ENCODE measurements at regions not wholly inside any gene's neighbourhood (a gene's known extent, or its start where the extent isn't known, plus 50 kb on each side); places are given as distances from the start of the nearest gene placed in this dataset.
"Not testable (repeated sequence)": the region's sequence is repeated elsewhere in the genome, so short reads cannot be mapped to it uniquely, and the experiment has no call there.

DNA sequence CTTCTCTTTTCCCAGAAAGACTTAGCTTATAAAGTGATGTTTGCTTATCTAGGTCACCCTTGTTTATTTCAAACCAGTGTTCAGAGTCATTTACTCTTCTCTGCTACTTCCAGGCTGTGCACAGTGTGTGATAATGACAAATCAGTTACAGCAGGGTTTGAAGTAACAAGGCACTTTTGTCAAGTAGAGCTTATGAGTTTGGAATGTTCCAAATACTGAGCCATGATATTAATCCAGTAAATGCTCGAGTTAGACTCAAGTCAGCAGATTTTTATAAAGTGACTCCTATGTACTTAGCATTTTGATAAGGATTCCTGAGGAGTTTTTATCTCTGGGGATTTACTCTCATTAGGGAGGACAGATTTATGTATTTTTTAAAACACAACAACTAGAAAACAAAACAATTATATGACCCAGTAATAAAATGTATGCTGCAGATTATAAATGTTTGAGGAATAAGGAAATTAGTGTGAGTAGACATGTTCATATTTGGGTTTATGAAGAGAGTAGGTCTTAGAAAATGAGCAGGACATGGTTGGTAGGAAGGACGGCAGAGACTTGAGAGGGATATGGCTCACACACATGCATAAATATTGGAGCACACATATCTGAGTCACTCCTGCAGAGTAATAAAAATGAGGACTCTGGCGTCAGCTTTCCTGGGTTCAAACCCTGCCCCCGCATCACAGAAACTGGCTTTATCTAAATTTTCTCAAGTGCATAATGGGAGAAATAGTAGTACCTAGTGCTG lies 271.2 kb downstream of the FBXO8 start:
- Mint-ChIP-seq H3K27me3 (ENCODE audit: low read depth) (no peaks in the 10 kb centered on the region), H3K27ac (no peak overlapping the region), H3K4me3 (ENCODE audit: low read depth) (no peak overlapping the region), H3K36me3 (ENCODE audit: low read depth) (no peaks in the 10 kb centered on the region), H3K4me1 (ENCODE audit: low read depth) (no peaks in the 10 kb centered on the region), H3K9me3 (no peaks in the 10 kb centered on the region)
- no peak for DNase-seq (ENCODE audit: low spot score)
- intact Hi-C loops (cut with micrococcal nuclease): no loop called here

DNA sequence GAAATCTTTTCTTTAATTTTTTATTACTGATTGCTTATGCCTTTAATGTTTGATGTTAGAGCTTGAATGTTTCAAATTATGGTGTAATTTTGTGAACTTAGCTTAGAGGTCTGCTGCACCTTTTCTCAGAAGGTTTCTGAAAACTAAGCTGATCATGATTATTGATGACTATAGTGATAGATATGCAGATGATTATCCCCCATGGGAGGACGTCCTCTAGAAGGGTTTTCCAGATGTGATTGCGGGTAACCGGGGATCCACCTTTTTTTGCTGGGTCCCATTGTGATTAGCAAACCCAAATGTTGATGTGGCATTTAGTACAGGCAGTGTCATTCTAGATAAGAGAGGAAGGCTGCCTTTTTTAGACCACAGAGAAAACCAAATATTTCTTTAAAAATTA lies 272.9 kb downstream of the FBXO8 start:
- Mint-ChIP-seq H3K9me3 (no peaks in the 10 kb centered on the region), H3K4me1 (ENCODE audit: low read depth) (no peaks in the 10 kb centered on the region), H3K27ac (no peak overlapping the region), H3K4me3 (ENCODE audit: low read depth) (no peak overlapping the region), H3K27me3 (ENCODE audit: low read depth) (no peaks in the 10 kb centered on the region), H3K36me3 (ENCODE audit: low read depth) (no peaks in the 10 kb centered on the region)
- DNase-seq (ENCODE audit: low spot score): no peak
- intact Hi-C loops (cut with micrococcal nuclease): no loop called here

DNA sequence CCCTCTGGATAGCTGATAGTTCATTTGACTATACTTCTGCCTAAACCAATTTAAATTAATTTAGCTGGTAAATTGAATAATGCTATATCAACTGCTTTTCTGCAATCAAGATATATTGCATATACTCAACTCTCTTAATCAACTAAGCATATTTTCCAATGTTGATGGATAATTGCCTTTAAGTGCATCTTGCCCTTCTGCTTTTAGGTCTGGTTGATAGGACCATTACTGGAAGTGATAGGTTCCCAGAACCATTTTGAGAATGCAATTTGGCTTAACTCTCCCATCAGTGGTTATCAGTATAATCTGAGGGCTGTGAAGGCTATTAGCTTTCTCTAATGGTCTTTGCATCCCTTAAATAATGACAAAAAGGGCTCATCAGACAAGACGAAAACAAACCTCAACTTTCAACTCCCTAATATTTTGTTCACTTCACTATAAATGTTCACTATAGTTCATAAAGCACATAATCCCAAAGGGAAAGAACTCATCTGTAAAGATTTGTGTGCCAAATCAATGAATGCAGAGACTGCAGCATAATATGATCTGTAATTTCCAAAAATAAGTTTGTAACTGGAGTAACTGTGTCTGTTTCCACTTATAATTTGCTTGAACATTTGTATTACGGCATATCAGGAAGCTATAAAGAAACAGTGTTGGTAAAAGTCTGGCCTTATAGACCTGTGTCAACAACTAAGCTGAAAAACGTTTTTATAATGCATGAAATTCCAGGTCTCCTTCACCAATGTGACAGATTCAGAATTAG lies 273.6 kb downstream of the FBXO8 start:
- no peak for DNase-seq (ENCODE audit: low spot score)
- H3K4me3 Mint-ChIP-seq (ENCODE audit: low read depth): no peak overlapping the region
- H3K4me1 Mint-ChIP-seq (ENCODE audit: low read depth): no peaks in the 10 kb centered on the region
- no peaks in the 10 kb centered on the region for H3K9me3 Mint-ChIP-seq
- no peak overlapping the region for H3K27ac Mint-ChIP-seq
- H3K27me3 Mint-ChIP-seq (ENCODE audit: low read depth): no peaks in the 10 kb centered on the region
- no peaks in the 10 kb centered on the region for H3K36me3 Mint-ChIP-seq (ENCODE audit: low read depth)
- intact Hi-C loops (cut with micrococcal nuclease): no loop called here

DNA sequence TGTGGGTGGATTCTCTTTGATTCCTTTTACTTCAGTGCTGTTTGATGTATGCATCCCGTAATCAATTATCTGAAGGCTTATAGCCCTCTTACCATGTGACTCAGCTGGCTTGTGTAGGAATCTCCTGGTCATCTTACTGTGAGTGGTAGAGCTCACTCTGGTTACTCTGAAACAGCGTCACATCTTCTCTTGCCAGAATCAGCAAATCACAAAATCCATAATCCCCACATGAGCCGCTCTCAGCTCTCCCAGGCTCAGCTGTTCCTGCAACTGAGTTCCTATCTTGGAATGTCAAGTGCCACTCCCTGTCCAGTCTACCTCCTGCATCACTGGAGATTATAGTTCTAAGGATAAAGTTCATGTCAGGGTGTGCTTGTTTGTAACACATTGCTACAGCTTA lies 278.0 kb downstream of the FBXO8 start:
- no peaks in the 10 kb centered on the region for H3K36me3 Mint-ChIP-seq (ENCODE audit: low read depth)
- H3K27ac Mint-ChIP-seq: no peak overlapping the region
- no peaks in the 10 kb centered on the region for H3K4me1 Mint-ChIP-seq (ENCODE audit: low read depth)
- intact Hi-C loops (cut with micrococcal nuclease): no loop called here
- H3K27me3 Mint-ChIP-seq (ENCODE audit: low read depth): no peaks in the 10 kb centered on the region
- H3K9me3 Mint-ChIP-seq: no peaks in the 10 kb centered on the region
- no peak overlapping the region for H3K4me3 Mint-ChIP-seq (ENCODE audit: low read depth)
- no peak for DNase-seq (ENCODE audit: low spot score)

DNA sequence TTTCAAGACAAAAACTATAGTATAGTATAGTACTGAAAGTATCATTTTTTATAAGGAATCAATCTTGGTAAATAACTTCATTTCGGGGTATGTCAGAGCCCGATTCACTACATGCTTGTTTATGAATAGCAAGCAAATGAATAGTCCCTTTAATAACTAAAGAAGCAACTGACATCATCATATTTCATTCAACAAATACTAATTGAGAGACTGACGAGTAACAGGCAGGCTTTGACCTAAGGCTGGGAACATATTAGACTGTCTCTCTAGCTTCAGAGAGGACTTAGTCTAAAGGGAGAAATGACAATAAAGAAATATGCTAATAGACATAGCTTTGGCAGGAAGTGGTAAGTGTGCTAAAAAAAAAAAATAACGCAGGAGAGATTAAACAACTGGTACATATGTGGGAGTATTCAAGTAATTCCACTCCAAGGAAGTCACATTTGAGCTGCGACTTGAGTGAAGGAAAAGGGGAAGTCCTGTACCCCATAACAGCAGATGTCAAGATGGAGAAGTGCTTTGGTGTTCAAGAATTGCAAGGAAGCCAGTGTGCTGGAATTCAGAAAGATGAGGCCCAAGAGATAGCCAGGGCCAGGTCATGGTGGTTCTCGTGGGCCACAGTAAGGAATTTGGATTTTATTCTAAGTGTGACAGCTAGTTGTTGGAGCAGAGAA lies 284.9 kb downstream of the FBXO8 start:
- no peak overlapping the region for H3K4me3 Mint-ChIP-seq (ENCODE audit: low read depth)
- H3K9me3 Mint-ChIP-seq: no peaks in the 10 kb centered on the region
- no peaks in the 10 kb centered on the region for H3K36me3 Mint-ChIP-seq (ENCODE audit: low read depth)
- H3K4me1 Mint-ChIP-seq (ENCODE audit: low read depth): no peaks in the 10 kb centered on the region
- no peak for DNase-seq (ENCODE audit: low spot score)
- no peak overlapping the region for H3K27ac Mint-ChIP-seq
- no peaks in the 10 kb centered on the region for H3K27me3 Mint-ChIP-seq (ENCODE audit: low read depth)
- intact Hi-C loops (cut with micrococcal nuclease): no loop called here

DNA sequence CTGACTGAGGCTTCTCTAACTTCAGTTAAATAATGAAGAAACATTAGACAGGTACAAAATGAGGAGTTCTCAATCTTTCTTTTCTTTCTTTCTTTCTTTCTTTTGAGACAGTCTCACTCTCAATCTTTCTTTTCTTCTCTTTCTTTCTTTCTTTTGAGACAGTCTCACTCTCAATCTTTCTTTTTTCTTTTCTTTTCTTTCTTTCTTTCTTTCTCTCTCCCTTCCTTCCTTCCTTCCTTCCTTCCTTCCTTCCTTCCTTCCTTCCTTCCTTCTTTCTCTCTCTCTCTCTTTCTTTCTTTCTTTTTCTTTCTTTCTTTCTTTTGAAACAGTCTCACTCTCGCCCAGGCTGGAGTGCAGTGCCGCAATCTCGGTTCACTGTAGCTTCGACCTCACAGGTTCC lies 287.7 kb downstream of the FBXO8 start:
- DNase-seq (ENCODE audit: low spot score); H3K4me1 Mint-ChIP-seq (ENCODE audit: low read depth); intact Hi-C loops (cut with micrococcal nuclease); H3K27ac Mint-ChIP-seq; H3K27me3 Mint-ChIP-seq (ENCODE audit: low read depth); H3K36me3 Mint-ChIP-seq (ENCODE audit: low read depth); H3K9me3 Mint-ChIP-seq; H3K4me3 Mint-ChIP-seq (ENCODE audit: low read depth): not testable (repeated sequence)

DNA sequence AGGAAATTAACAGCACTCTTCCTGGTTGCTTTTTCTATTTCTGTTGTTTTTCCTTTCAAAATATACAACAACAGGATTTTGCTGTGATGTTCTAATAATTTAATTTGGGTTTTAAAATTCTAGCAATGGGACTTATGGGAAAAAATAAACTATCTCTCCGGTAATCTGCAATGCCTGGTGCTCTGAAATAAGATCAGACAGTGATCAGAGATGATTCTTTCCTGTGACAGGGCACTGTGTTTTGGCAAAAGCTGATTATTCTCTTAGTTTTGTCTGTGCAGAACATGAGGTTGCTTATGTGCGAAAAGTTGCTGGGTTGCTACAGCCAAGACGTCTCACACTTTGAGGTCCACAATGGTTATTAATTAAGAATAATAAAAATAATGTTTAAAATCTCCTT lies 291.7 kb downstream of the FBXO8 start:
- no peak for DNase-seq (ENCODE audit: low spot score)
- Mint-ChIP-seq H3K27me3 (ENCODE audit: low read depth) (no peaks in the 10 kb centered on the region), H3K4me1 (ENCODE audit: low read depth) (no peaks in the 10 kb centered on the region), H3K4me3 (ENCODE audit: low read depth) (no peak overlapping the region), H3K27ac (no peak overlapping the region), H3K9me3 (no peaks in the 10 kb centered on the region), H3K36me3 (ENCODE audit: low read depth) (no peaks in the 10 kb centered on the region)
- intact Hi-C loops (cut with micrococcal nuclease): no loop called here

DNA sequence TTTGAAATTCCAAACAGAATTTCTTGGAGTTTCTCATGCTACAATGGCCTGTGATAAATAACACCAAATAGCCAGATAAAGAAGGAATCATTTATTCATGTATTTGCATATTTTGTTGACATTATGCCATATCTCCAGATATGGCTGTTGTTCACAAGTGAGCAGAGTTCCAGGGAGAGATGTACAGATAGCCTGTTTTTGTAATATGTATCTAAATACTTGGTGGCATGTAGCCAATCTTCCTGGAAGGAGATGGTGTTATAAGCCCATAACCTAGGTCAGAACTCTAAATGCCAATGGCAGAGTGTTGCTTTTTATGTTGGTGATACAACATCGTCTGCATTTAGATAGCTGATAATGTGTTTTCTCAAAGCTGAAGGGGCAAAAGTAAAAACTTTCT lies 292.2 kb downstream of the FBXO8 start:
- Mint-ChIP-seq H3K27ac (no peak overlapping the region), H3K9me3 (no peaks in the 10 kb centered on the region), H3K27me3 (ENCODE audit: low read depth) (no peaks in the 10 kb centered on the region), H3K4me1 (ENCODE audit: low read depth) (no peaks in the 10 kb centered on the region), H3K36me3 (ENCODE audit: low read depth) (no peaks in the 10 kb centered on the region), H3K4me3 (ENCODE audit: low read depth) (no peak overlapping the region)
- intact Hi-C loops (cut with micrococcal nuclease): no loop called here
- DNase-seq (ENCODE audit: low spot score): no peak

DNA sequence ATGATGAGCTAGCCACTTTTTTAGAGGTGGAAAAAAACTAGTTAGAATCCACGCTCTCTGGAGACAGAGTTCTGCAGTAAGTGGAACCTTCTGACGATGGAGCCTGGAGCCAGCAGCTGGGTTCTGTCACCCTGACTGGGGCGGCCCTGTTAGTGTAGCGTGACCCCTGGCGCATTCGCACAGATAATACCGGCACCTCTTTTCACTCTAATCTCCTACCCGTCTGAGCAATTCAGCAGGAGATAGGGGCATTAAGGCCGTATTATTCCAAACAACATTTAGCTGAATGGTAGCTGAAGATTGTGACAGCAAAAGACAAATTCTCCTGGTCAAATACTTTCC lies 292.6 kb downstream of the FBXO8 start:
- Mint-ChIP-seq H3K4me3 (ENCODE audit: low read depth) (no peak overlapping the region), H3K4me1 (ENCODE audit: low read depth) (no peaks in the 10 kb centered on the region), H3K36me3 (ENCODE audit: low read depth) (no peaks in the 10 kb centered on the region), H3K9me3 (no peaks in the 10 kb centered on the region), H3K27ac (no peak overlapping the region), H3K27me3 (ENCODE audit: low read depth) (no peaks in the 10 kb centered on the region)
- intact Hi-C loops (cut with micrococcal nuclease): no loop called here
- no peak for DNase-seq (ENCODE audit: low spot score)

DNA sequence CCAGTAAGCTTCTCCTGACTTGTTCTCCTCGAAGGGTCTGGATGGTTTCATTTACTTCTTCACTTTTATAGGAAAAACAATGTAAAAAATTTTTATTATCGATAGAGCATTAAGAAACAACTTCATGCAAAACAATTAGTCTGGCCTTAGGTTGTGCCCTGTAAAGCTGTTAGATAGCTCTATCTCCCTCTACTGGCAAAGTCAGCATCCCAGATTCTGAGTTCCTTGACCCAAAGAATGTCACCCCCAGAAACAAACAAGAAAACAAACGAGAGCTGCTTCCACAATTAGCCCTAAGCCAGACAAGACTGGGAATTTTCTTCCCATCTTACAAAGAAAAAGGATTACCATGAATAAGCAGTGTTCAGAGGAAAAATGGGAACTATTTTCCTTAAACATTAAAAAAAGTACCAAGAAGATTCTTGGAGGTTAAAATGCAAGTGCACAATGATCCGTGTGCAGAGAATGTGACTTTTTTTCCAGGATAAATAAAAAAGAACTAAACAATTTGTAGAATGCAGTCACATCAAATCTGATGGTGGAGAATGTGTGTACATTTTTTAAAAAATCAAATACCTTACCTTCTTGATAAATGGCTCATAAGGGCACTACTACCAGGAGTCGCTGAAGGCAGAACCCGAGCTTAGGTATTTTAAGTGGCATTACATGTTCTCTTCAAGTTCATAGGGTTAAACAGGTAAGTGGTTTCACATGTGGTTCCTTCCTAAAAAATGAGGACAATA lies 293.2 kb downstream of the FBXO8 start:
- no peaks in the 10 kb centered on the region for H3K9me3 Mint-ChIP-seq
- no peak for DNase-seq (ENCODE audit: low spot score)
- no peaks in the 10 kb centered on the region for H3K27me3 Mint-ChIP-seq (ENCODE audit: low read depth)
- intact Hi-C loops (cut with micrococcal nuclease): no loop called here
- H3K27ac Mint-ChIP-seq: no peak overlapping the region
- H3K4me1 Mint-ChIP-seq (ENCODE audit: low read depth): no peaks in the 10 kb centered on the region
- no peaks in the 10 kb centered on the region for H3K36me3 Mint-ChIP-seq (ENCODE audit: low read depth)
- H3K4me3 Mint-ChIP-seq (ENCODE audit: low read depth): no peak overlapping the region

DNA sequence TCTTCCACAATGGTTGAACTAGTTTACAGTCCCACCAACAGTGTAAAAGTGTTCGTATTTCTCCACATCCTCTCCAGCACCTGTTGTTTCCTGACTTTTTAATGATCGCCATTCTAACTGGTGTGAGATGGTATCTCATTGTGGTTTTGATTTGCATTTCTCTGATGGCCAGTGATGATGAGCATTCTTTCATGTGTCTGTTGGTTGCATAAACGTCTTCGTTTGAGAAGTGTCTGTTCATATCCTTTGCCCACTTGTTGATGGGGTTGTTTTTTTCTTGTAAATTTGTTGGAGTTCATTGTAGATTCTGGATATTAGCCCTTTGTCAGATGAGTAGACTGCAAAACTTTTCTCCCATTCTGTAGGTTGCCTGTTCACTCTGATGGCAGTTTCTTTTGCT lies 319.9 kb downstream of the FBXO8 start:
- DNase-seq (ENCODE audit: low spot score); H3K4me1 Mint-ChIP-seq (ENCODE audit: low read depth); intact Hi-C loops (cut with micrococcal nuclease); H3K36me3 Mint-ChIP-seq (ENCODE audit: low read depth); H3K27me3 Mint-ChIP-seq (ENCODE audit: low read depth); H3K9me3 Mint-ChIP-seq; H3K27ac Mint-ChIP-seq; H3K4me3 Mint-ChIP-seq (ENCODE audit: low read depth): not testable (repeated sequence)

DNA sequence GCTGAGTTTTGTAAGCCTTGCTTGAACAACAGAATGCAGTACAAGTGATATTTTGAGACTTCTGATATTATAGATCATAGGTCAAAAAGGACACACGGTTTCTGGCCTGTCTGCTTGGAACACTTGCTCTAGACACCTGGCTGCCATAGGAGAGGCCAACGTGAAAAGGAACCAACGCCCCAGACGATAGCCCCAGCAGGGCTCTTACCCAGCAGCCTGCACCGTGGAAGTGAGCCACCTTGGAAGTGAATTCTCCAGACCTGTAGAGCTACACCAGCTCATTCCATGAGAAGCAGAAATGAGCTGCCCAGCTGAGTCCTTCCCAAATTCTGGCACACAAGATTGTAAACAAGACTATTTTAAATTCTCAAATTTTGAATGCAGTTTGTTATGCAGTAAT lies 323.1 kb downstream of the FBXO8 start:
- no peaks in the 10 kb centered on the region for H3K27me3 Mint-ChIP-seq (ENCODE audit: low read depth)
- H3K36me3 Mint-ChIP-seq (ENCODE audit: low read depth): no peaks in the 10 kb centered on the region
- no peak for DNase-seq (ENCODE audit: low spot score)
- no peak overlapping the region for H3K4me3 Mint-ChIP-seq (ENCODE audit: low read depth)
- intact Hi-C loops (cut with micrococcal nuclease): no loop called here
- H3K9me3 Mint-ChIP-seq: no peaks in the 10 kb centered on the region
- H3K27ac Mint-ChIP-seq: no peak overlapping the region
- no peaks in the 10 kb centered on the region for H3K4me1 Mint-ChIP-seq (ENCODE audit: low read depth)

DNA sequence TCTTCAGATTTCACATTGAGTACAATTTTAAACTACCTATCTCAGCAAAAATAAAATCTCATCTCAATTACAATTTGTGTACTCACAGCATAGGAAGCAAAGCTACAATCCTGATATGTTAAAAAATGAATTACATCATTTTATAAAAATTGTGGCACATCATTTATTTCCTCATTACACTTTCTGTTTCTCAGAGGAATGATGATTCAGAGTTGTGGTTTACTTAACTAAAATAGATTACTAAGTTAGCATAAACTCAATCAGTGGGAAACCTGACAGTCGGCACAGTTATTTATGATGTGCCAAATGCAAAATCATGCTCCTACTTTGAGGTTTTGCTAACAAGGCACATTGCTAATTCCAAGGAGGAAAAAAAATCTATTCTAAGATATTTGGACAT lies 325.0 kb downstream of the FBXO8 start:
- H3K36me3 Mint-ChIP-seq (ENCODE audit: low read depth): no peaks in the 10 kb centered on the region
- H3K27ac Mint-ChIP-seq: no peak overlapping the region
- intact Hi-C loops (cut with micrococcal nuclease): no loop called here
- no peaks in the 10 kb centered on the region for H3K9me3 Mint-ChIP-seq
- no peaks in the 10 kb centered on the region for H3K4me1 Mint-ChIP-seq (ENCODE audit: low read depth)
- DNase-seq (ENCODE audit: low spot score): no peak
- no peak overlapping the region for H3K4me3 Mint-ChIP-seq (ENCODE audit: low read depth)
- no peaks in the 10 kb centered on the region for H3K27me3 Mint-ChIP-seq (ENCODE audit: low read depth)
